ENCODE measurements at regions not wholly inside any gene's neighbourhood (a gene's known extent, or its start where the extent isn't known, plus 50 kb on each side); places are given as distances from the start of the nearest gene placed in this dataset.

- Histone ChIP-seq H3K4me3 (no peak overlapping the region), H3K36me3 (no peaks in the 10 kb centered on the region), H3K27me3 (no peaks in the 10 kb centered on the region), H3K9me3 (no peaks in the 10 kb centered on the region), H3K4me1 (no peaks in the 10 kb centered on the region), H3K27ac (no peak overlapping the region)
- WGBS, 2 donors, result 85 to 91% methylated on average over 2 of the region's 2 CpGs
- no peak for DNase-seq (ENCODE audit: low spot score in 2 of 2)
- TF ChIP-seq POLR2A (IDR thresholded peaks at IDR 0.05) (no peak), EP300 (IDR thresholded peaks at IDR 0.05) (no peak)
- TF ChIP-seq, protein P1, sequence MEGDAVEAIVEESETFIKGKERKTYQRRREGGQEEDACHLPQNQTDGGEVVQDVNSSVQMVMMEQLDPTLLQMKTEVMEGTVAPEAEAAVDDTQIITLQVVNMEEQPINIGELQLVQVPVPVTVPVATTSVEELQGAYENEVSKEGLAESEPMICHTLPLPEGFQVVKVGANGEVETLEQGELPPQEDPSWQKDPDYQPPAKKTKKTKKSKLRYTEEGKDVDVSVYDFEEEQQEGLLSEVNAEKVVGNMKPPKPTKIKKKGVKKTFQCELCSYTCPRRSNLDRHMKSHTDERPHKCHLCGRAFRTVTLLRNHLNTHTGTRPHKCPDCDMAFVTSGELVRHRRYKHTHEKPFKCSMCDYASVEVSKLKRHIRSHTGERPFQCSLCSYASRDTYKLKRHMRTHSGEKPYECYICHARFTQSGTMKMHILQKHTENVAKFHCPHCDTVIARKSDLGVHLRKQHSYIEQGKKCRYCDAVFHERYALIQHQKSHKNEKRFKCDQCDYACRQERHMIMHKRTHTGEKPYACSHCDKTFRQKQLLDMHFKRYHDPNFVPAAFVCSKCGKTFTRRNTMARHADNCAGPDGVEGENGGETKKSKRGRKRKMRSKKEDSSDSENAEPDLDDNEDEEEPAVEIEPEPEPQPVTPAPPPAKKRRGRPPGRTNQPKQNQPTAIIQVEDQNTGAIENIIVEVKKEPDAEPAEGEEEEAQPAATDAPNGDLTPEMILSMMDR (IDR thresholded peaks at IDR 0.05), result no peak
Observed at GRCh38 chr3:144282313-144282712, 310.7 kb downstream of the DIPK2A start.

- H3K4me1 ChIP-seq, result no peaks in the 10 kb centered on the region
- H3K9me3 ChIP-seq, result peaks cover 0 to 8% (median 0%) of the 10 kb centered on the region in 4 donors
- no peaks in the 10 kb centered on the region for H3K27me3 ChIP-seq
- H3K4me3 ChIP-seq, result no peak overlapping the region
- WGBS, 2 donors, result 78 to 80% methylated on average over 6 of the region's 6 CpGs
- no peak for TF ChIP-seq EP300 (IDR thresholded peaks at IDR 0.05)
- TF ChIP-seq POLR2A (IDR thresholded peaks at IDR 0.05), result no peak
- TF ChIP-seq, protein P1 (IDR thresholded peaks at IDR 0.05), result no peak
- no peak for DNase-seq (ENCODE audit: low spot score in 2 of 2)
- H3K27ac ChIP-seq, result no peak overlapping the region
- H3K36me3 ChIP-seq, result no peaks in the 10 kb centered on the region
Observed at GRCh38 chr3:144286235-144286910, 314.8 kb downstream of the DIPK2A start.

GRCh38 chr3:144287001-144287400 is 315.4 kb downstream of the DIPK2A start:
- Histone ChIP-seq H3K36me3 (no peaks in the 10 kb centered on the region), H3K4me3 (no peak overlapping the region), H3K27ac (no peak overlapping the region), H3K9me3 (peaks cover 0 to 14% (median 3%) of the 10 kb centered on the region in 4 donors), H3K27me3 (no peaks in the 10 kb centered on the region), H3K4me1 (no peaks in the 10 kb centered on the region)
- DNase-seq (ENCODE audit: low spot score in 2 of 2), result no peak
- TF ChIP-seq EP300 (IDR thresholded peaks at IDR 0.05) (no peak), POLR2A (IDR thresholded peaks at IDR 0.05) (no peak)
- TF ChIP-seq, protein P1 (IDR thresholded peaks at IDR 0.05), result no peak
- WGBS, 2 donors, result 17 to 23% methylated on average over 1 of the region's 1 CpG

GRCh38 chr3:144289057-144289456 is 317.4 kb downstream of the DIPK2A start:
- 88 to 89% methylated on average over 3 of the region's 3 CpGs for WGBS, 2 donors
- Histone ChIP-seq H3K27me3 (no peaks in the 10 kb centered on the region), H3K9me3 (peaks cover 0 to 16% (median 3%) of the 10 kb centered on the region in 4 donors), H3K36me3 (no peaks in the 10 kb centered on the region), H3K27ac (no peak overlapping the region), H3K4me3 (no peak overlapping the region), H3K4me1 (no peaks in the 10 kb centered on the region)
- no peak for DNase-seq (ENCODE audit: low spot score in 2 of 2)
- TF ChIP-seq POLR2A (IDR thresholded peaks at IDR 0.05) (no peak), EP300 (IDR thresholded peaks at IDR 0.05) (no peak)
- TF ChIP-seq, protein P1 (IDR thresholded peaks at IDR 0.05), result no peak

DNA sequence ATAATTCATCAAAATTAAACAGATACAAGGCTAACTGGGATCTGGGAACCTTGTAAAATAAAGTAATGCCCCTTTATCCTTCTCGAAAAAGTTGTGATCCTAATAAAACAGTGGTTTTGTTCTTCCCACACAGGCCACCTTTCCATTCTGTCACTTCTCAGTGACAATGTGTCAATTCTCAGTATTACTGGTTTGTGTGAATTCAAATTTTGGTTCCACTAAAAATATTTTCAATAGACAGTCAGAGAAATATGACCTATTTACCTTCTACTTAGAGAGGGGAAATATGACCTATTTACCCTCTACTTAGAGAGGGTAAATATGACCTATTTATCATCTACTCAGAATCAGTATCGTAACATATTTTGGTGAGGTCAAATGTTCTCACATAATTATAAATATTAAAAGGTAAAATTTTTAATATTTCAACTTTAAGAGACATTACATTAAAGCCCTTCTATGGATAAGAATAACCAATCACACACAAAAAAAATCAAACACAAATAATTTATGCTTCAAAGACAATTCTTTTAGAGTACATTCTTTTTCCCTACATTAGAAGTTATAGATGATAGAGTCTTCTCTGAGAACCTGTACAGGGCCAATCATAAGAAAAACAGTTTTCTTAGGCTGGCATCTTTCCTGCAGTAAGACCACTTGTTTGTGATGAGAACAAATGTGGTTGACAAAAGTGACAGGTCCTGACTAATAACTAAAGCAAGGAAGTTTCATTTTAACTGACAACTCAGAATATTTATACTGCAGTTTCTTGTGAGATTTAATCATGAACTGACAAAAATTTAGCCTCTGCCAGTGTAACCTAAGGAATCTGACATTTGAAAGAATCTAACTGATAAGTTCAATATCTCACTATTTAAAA is 323.3 kb downstream of the DIPK2A start:
- Histone ChIP-seq H3K27ac (no peak overlapping the region), H3K4me3 (no peak overlapping the region), H3K36me3 (no peaks in the 10 kb centered on the region), H3K27me3 (no peaks in the 10 kb centered on the region), H3K9me3 (peaks cover 0 to 16% (median 3%) of the 10 kb centered on the region in 4 donors), H3K4me1 (no peaks in the 10 kb centered on the region)
- TF ChIP-seq EP300 (IDR thresholded peaks at IDR 0.05) (no peak), POLR2A (IDR thresholded peaks at IDR 0.05) (no peak)
- TF ChIP-seq, protein P1 (IDR thresholded peaks at IDR 0.05), result no peak
- 82 to 84% methylated on average over 2 of the region's 2 CpGs for WGBS, 2 donors
- DNase-seq (ENCODE audit: low spot score in 2 of 2), result no peak

All from tibial nerve (tissue), 4 donors.